GM23338 (cell line): ENCODE measurements at regions not wholly inside any gene's neighbourhood (a gene's known extent, or its start where the extent isn't known, plus 50 kb on each side); places are given as distances from the start of the nearest gene placed in this dataset.

Experiments used
- ATAC-seq: fragments of 200-7000 bp; cut with Tn5 transposase; 3 replicates; pipeline ENCODE4 v1.9.1; 2020
- DNase-seq: peaks from one replicate; pipeline ENCODE4 v3.0.0-alpha.2; 2015; ENCODE audit warnings: low spot score
- H2AFZ ChIP-seq: fragments of 200-600 bp; sonication (generic); 2 replicates; pipeline ENCODE4 v1.8.0; 2016; ENCODE audit warnings: antibody characterized with exemption, mild to moderate bottlenecking, moderate library complexity
- H3F3A ChIP-seq: fragments of 200-600 bp; sonication (generic); replicated peaks from 2 replicates; pipeline ENCODE4 v1.8.0; 2017; ENCODE audit warnings: antibody characterized with exemption, mixed run types, low read depth
- H3K27ac ChIP-seq: fragments of 200-600 bp; sonication (generic); 2 replicates; pipeline ENCODE4 v1.6.1; 2016; ENCODE audit warnings: low read depth
- H3K27me3 ChIP-seq: fragments of 200-600 bp; sonication (generic); 2 replicates; pipeline ENCODE4 v1.8.0; 2016; ENCODE audit warnings: mild to moderate bottlenecking, mixed run types, moderate library complexity; ENCODE audit not compliant: insufficient read depth
- H3K36me3 ChIP-seq: fragments of 200-600 bp; sonication (generic); 2 replicates; pipeline ENCODE4 v1.8.0; 2016; ENCODE audit warnings: mild to moderate bottlenecking; ENCODE audit not compliant: insufficient read depth
- H3K4me1 ChIP-seq: fragments of 200-600 bp; sonication (generic); 2 replicates; pipeline ENCODE4 v1.8.0; 2016; ENCODE audit warnings: mild to moderate bottlenecking, moderate library complexity; ENCODE audit not compliant: insufficient read depth
- H3K4me2 ChIP-seq: fragments of 200-600 bp; sonication (generic); 2 replicates; pipeline ENCODE4 v1.7.1; 2017; ENCODE audit warnings: mixed run types
- H3K4me3 ChIP-seq: fragments of 200-600 bp; sonication (generic); 2 replicates; pipeline ENCODE4 v1.6.1; 2016; ENCODE audit warnings: mixed run types
- H3K79me2 ChIP-seq: fragments of 200-600 bp; sonication (generic); replicated peaks from 2 replicates; pipeline ENCODE4 v1.8.0; 2017; ENCODE audit warnings: mild to moderate bottlenecking; ENCODE audit not compliant: insufficient read depth
- H3K9me2 ChIP-seq: fragments of 200-600 bp; sonication (generic); 2 replicates; pipeline ENCODE4 v1.8.0; 2017; ENCODE audit not compliant: insufficient read depth
- H4K20me1 ChIP-seq: fragments of 200-600 bp; sonication (generic); replicated peaks from 2 replicates; pipeline ENCODE4 v1.8.0; 2017; ENCODE audit warnings: mild to moderate bottlenecking; ENCODE audit not compliant: insufficient read depth
- H3K27ac Mint-ChIP-seq: 2 replicates; pipeline ENCODE4 v1.8.0; 2020; ENCODE audit warnings: inconsistent platforms, mild to moderate bottlenecking, moderate library complexity, mixed read lengths
- H3K27me3 Mint-ChIP-seq: 3 replicates; pipeline ENCODE4 v1.8.0; 2022; ENCODE audit warnings: low read depth, mild to moderate bottlenecking, moderate library complexity, mixed read lengths, inconsistent platforms; ENCODE audit not compliant: insufficient read depth, poor library complexity
- H3K36me3 Mint-ChIP-seq: 3 replicates; pipeline ENCODE4 v1.8.0; 2021; ENCODE audit warnings: low read depth, mild to moderate bottlenecking, inconsistent platforms, moderate library complexity, mixed read lengths
- H3K4me1 Mint-ChIP-seq: 3 replicates; pipeline ENCODE4 v1.8.0; 2020; ENCODE audit warnings: mild to moderate bottlenecking, inconsistent platforms, mixed read lengths
- H3K4me3 Mint-ChIP-seq: 3 replicates; pipeline ENCODE4 v1.8.0; 2021; ENCODE audit warnings: moderate library complexity, mild to moderate bottlenecking, inconsistent platforms, mixed read lengths
- H3K9me3 Mint-ChIP-seq: 3 replicates; pipeline ENCODE4 v1.8.0; 2020; ENCODE audit warnings: moderate library complexity, mild to moderate bottlenecking, inconsistent platforms, mixed read lengths
- CREB1 ChIP-seq: fragments of 250-450 bp; sonication (Bioruptor Pico); IDR thresholded peaks from 2 replicates; pipeline ENCODE4 v1.5.0; 2020; ENCODE audit warnings: low read depth, mild to moderate bottlenecking, moderate library complexity
- EZH2 ChIP-seq: fragments of 200-600 bp; sonication (generic); IDR thresholded peaks from one replicate; pipeline ENCODE4 v1.8.0; 2017; ENCODE audit warnings: antibody characterized with exemption, mild to moderate bottlenecking, low read depth; ENCODE audit not compliant: unreplicated experiment
- EZH2phosphoT487 ChIP-seq: fragments of 200-600 bp; sonication (generic); IDR thresholded peaks from one replicate; pipeline ENCODE4 v1.8.1; 2018; ENCODE audit warnings: antibody characterized with exemption; ENCODE audit not compliant: unreplicated experiment
- NANOG ChIP-seq: IDR thresholded peaks from 2 replicates; pipeline ENCODE4 v1.6.1; 2016; ENCODE audit warnings: antibody characterized with exemption, borderline replicate concordance
- POLR2AphosphoS5 ChIP-seq: IDR thresholded peaks from 2 replicates; pipeline ENCODE4 v1.6.1; 2016; ENCODE audit warnings: antibody characterized with exemption, low read depth
- ZNF114 ChIP-seq: fragments of 250-450 bp; sonication (Bioruptor Pico); IDR thresholded peaks from 2 replicates; pipeline ENCODE4 v1.5.0; 2020; ENCODE audit warnings: mild to moderate bottlenecking, moderate library complexity
- ZNF331 ChIP-seq: fragments of 250-450 bp; sonication (Bioruptor Pico); IDR thresholded peaks from 2 replicates; pipeline ENCODE4 v1.5.0; 2020; ENCODE audit warnings: low read depth, mild to moderate bottlenecking, moderate library complexity
- TF ChIP-seq, protein P1 (sequence below): IDR thresholded peaks from one replicate; pipeline ENCODE4 v1.6.1; 2018; ENCODE audit warnings: antibody characterized with exemption; ENCODE audit not compliant: unreplicated experiment
- TF ChIP-seq, protein P2 (sequence below), 2 experiments: fragments of 200-600 bp in 1 of 2; sonication (generic) in 1 of 2; conservative IDR thresholded peaks; 2 replicates each; pipeline versions ENCODE4 v1.5.1 to v1.6.1; 2016 to 2017; ENCODE audit warnings: antibody characterized with exemption in 2 of 2, low read depth in 2 of 2, mild to moderate bottlenecking in 2 of 2, moderate library complexity in 1 of 2
- TF ChIP-seq, protein P3 (sequence below): fragments of 250-450 bp; sonication (Bioruptor Pico); IDR thresholded peaks from 2 replicates; pipeline ENCODE4 v1.5.0; 2020; ENCODE audit warnings: mild to moderate bottlenecking, moderate library complexity

DNA sequence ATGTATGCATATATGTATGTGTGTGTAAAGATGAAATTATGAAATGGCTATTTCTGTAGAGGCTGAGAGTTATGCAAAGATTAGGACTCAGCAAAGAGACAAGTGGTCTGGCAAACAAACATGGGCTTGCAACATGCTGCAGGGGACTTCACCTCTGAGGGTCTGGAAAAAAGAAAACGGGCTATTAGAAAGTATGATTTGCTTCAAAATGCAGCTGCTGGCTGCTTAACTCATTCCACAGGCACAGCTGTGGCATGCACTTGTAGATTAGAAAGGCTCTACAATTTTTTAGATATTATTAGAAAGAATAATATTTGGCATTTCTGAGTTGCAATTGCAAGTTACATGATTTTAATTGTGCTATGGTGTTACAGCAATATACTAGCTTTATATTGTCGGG lies 90.4 kb downstream of the ADAMTS1 start (continued):
- TF ChIP-seq, protein P1, sequence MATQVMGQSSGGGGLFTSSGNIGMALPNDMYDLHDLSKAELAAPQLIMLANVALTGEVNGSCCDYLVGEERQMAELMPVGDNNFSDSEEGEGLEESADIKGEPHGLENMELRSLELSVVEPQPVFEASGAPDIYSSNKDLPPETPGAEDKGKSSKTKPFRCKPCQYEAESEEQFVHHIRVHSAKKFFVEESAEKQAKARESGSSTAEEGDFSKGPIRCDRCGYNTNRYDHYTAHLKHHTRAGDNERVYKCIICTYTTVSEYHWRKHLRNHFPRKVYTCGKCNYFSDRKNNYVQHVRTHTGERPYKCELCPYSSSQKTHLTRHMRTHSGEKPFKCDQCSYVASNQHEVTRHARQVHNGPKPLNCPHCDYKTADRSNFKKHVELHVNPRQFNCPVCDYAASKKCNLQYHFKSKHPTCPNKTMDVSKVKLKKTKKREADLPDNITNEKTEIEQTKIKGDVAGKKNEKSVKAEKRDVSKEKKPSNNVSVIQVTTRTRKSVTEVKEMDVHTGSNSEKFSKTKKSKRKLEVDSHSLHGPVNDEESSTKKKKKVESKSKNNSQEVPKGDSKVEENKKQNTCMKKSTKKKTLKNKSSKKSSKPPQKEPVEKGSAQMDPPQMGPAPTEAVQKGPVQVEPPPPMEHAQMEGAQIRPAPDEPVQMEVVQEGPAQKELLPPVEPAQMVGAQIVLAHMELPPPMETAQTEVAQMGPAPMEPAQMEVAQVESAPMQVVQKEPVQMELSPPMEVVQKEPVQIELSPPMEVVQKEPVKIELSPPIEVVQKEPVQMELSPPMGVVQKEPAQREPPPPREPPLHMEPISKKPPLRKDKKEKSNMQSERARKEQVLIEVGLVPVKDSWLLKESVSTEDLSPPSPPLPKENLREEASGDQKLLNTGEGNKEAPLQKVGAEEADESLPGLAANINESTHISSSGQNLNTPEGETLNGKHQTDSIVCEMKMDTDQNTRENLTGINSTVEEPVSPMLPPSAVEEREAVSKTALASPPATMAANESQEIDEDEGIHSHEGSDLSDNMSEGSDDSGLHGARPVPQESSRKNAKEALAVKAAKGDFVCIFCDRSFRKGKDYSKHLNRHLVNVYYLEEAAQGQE, result no peak
- TF ChIP-seq POLR2AphosphoS5, result no peak
- TF ChIP-seq, protein P2, sequence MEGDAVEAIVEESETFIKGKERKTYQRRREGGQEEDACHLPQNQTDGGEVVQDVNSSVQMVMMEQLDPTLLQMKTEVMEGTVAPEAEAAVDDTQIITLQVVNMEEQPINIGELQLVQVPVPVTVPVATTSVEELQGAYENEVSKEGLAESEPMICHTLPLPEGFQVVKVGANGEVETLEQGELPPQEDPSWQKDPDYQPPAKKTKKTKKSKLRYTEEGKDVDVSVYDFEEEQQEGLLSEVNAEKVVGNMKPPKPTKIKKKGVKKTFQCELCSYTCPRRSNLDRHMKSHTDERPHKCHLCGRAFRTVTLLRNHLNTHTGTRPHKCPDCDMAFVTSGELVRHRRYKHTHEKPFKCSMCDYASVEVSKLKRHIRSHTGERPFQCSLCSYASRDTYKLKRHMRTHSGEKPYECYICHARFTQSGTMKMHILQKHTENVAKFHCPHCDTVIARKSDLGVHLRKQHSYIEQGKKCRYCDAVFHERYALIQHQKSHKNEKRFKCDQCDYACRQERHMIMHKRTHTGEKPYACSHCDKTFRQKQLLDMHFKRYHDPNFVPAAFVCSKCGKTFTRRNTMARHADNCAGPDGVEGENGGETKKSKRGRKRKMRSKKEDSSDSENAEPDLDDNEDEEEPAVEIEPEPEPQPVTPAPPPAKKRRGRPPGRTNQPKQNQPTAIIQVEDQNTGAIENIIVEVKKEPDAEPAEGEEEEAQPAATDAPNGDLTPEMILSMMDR (conservative IDR thresholded peaks at IDR 0.05; ENCODE audit: low read depth in 2 of 2), result no peak
- no peak for TF ChIP-seq ZNF114 (CRISPR knock-in tag)
- no peak for TF ChIP-seq NANOG
- no peak for TF ChIP-seq ZNF331 (CRISPR knock-in tag)

DNA sequence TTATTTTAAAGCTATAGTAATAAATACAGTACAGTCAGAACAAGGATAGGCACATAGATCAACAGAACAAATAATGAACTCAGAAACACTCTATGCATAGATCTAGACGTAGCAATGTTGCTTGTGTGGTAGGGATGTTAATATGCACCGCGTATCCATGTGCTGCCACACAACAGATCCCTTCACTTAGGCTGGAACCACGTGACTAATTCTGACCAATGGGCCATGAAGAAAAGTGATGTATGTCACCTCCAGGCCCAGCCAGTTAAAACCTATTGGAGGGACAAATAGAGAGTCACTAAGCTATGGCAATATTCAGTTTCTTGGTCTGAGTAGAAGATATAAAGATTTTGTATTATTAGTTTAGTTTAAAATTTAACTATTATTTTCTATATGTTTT lies 91.4 kb downstream of the ADAMTS1 start:
- no peak for ATAC-seq
- H3K4me2 ChIP-seq, result no peak overlapping the region
- no peak for TF ChIP-seq ZNF114 (CRISPR knock-in tag)
- TF ChIP-seq EZH2phosphoT487, result no peak
- no peak for TF ChIP-seq CREB1
- no peak for TF ChIP-seq EZH2
- TF ChIP-seq, protein P1, result no peak
- TF ChIP-seq, protein P3, sequence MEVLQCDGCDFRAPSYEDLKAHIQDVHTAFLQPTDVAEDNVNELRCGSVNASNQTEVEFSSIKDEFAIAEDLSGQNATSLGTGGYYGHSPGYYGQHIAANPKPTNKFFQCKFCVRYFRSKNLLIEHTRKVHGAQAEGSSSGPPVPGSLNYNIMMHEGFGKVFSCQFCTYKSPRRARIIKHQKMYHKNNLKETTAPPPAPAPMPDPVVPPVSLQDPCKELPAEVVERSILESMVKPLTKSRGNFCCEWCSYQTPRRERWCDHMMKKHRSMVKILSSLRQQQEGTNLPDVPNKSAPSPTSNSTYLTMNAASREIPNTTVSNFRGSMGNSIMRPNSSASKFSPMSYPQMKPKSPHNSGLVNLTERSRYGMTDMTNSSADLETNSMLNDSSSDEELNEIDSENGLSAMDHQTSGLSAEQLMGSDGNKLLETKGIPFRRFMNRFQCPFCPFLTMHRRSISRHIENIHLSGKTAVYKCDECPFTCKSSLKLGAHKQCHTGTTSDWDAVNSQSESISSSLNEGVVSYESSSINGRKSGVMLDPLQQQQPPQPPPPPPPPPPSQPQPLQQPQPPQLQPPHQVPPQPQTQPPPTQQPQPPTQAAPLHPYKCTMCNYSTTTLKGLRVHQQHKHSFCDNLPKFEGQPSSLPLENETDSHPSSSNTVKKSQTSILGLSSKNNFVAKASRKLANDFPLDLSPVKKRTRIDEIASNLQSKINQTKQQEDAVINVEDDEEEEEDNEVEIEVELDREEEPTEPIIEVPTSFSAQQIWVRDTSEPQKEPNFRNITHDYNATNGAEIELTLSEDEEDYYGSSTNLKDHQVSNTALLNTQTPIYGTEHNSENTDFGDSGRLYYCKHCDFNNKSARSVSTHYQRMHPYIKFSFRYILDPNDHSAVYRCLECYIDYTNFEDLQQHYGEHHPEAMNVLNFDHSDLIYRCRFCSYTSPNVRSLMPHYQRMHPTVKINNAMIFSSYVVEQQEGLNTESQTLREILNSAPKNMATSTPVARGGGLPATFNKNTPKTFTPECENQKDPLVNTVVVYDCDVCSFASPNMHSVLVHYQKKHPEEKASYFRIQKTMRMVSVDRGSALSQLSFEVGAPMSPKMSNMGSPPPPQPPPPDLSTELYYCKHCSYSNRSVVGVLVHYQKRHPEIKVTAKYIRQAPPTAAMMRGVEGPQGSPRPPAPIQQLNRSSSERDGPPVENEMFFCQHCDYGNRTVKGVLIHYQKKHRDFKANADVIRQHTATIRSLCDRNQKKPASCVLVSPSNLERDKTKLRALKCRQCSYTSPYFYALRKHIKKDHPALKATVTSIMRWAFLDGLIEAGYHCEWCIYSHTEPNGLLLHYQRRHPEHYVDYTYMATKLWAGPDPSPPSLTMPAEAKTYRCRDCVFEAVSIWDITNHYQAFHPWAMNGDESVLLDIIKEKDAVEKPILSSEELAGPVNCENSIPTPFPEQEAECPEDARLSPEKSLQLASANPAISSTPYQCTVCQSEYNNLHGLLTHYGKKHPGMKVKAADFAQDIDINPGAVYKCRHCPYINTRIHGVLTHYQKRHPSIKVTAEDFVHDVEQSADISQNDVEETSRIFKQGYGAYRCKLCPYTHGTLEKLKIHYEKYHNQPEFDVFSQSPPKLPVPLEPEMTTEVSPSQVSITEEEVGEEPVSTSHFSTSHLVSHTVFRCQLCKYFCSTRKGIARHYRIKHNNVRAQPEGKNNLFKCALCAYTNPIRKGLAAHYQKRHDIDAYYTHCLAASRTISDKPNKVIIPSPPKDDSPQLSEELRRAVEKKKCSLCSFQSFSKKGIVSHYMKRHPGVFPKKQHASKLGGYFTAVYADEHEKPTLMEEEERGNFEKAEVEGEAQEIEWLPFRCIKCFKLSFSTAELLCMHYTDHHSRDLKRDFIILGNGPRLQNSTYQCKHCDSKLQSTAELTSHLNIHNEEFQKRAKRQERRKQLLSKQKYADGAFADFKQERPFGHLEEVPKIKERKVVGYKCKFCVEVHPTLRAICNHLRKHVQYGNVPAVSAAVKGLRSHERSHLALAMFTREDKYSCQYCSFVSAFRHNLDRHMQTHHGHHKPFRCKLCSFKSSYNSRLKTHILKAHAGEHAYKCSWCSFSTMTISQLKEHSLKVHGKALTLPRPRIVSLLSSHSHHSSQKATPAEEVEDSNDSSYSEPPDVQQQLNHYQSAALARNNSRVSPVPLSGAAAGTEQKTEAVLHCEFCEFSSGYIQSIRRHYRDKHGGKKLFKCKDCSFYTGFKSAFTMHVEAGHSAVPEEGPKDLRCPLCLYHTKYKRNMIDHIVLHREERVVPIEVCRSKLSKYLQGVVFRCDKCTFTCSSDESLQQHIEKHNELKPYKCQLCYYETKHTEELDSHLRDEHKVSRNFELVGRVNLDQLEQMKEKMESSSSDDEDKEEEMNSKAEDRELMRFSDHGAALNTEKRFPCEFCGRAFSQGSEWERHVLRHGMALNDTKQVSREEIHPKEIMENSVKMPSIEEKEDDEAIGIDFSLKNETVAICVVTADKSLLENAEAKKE (CRISPR knock-in tag), result no peak

More for the DNA sequence above, 91.4 kb downstream of the ADAMTS1 start:
- Histone ChIP-seq H3K4me3 (no peak overlapping the region), H3K27ac (no peak overlapping the region), H3F3A (no peaks in the 10 kb centered on the region), H4K20me1 (no peaks in the 10 kb centered on the region), H3K9me2 (peaks cover 4% of the 10 kb centered on the region; the same call in 1 of the 2 replicates), H3K27me3 (no peaks in the 10 kb centered on the region), H3K4me1 (no peaks in the 10 kb centered on the region), H3K79me2 (no peaks in the 10 kb centered on the region), H3K36me3 (no peaks in the 10 kb centered on the region), H2AFZ (no peak overlapping the region)
- Mint-ChIP-seq H3K9me3 (no peaks in the 10 kb centered on the region), H3K27ac (no peak overlapping the region), H3K27me3 (no peaks in the 10 kb centered on the region), H3K4me1 (no peaks in the 10 kb centered on the region), H3K4me3 (no peak overlapping the region), H3K36me3 (no peaks in the 10 kb centered on the region)
- no peak for DNase-seq
